GM23248 (cell line): ENCODE measurements at regions not wholly inside any gene's neighbourhood (a gene's known extent, or its start where the extent isn't known, plus 50 kb on each side); places are given as distances from the start of the nearest gene placed in this dataset.

Experiments used
- EZH2 ChIP-seq: fragments of 200-600 bp; sonication (generic); IDR thresholded peaks from 2 replicates; pipeline ENCODE4 v1.6.1; 2018; ENCODE audit warnings: antibody characterized with exemption, mild to moderate bottlenecking; ENCODE audit not compliant: insufficient read depth, poor library complexity, severe bottlenecking
- EZH2phosphoT487 ChIP-seq: fragments of 200-600 bp; sonication (generic); IDR thresholded peaks from 2 replicates; pipeline ENCODE4 v1.6.1; 2018; ENCODE audit warnings: antibody characterized with exemption, moderate library complexity, mild to moderate bottlenecking, low read depth; ENCODE audit not compliant: insufficient read depth

DNA sequence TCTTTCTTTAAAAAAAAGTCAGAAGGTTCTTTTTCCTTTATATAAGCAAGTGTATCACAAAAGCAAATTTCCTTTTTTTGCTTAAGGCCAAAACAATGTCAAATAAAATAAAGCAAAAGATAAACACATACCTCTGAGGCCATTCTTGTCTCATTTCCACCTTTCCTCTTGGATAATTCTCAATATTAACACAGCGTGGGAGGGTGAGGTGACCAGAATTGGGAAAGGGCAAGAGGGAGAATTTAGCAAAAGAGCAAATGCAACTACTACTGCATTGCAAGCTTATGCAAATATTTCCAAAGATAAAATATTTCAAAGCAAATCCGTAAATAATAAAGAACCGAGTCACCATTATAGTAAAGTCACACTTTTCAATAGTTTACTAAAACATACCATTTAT, 153.4 kb upstream of the PSMD7 start:
- TF ChIP-seq EZH2, result no peak
- TF ChIP-seq EZH2phosphoT487, result no peak
